ENCODE measurements at regions not wholly inside any gene's neighbourhood (a gene's known extent, or its start where the extent isn't known, plus 50 kb on each side); places are given as distances from the start of the nearest gene placed in this dataset.
A peak's percentile ranks its signal among the peaks of the same experiment; 100 is the strongest.

GRCh38 chr5:102554082-102554481, 55.3 kb upstream of the SLCO6A1 start:
- Histone ChIP-seq H3K36me3 (ENCODE audit: control insufficient read depth in 2 of 3, insufficient read depth in 3 of 3, low read length in 3 of 3) (no peaks in the 10 kb centered on the region), H3K9me3 (ENCODE audit: control insufficient read depth in 2 of 3, insufficient read depth in 1 of 3, low read length in 3 of 3) (peaks cover 0 to 2% (median 0%) of the 10 kb centered on the region in 3 donors), H3K4me3 (ENCODE audit: low read length in 3 of 3) (no peak overlapping the region), H3K9ac (ENCODE audit: low read length in 3 of 3) (no peak overlapping the region), H3K27ac (ENCODE audit: low read depth in 2 of 2, low read length in 2 of 2) (no peak overlapping the region), H3K4me1 (ENCODE audit: control insufficient read depth in 2 of 3, insufficient read depth in 2 of 3, low read depth in 1 of 3, low read length in 3 of 3) (no peaks in the 10 kb centered on the region), H3K27me3 (ENCODE audit: control insufficient read depth, insufficient read depth, low read length) (no peaks in the 10 kb centered on the region)
- DNase-seq = peak in 2 of 5 donors; percentile 30 to 75
- FAIRE-seq = no peak
- no peak for TF ChIP-seq CTCF (IDR thresholded peaks at IDR 0.05; ENCODE audit: borderline replicate concordance, extremely low read depth, insufficient read depth)
- intact Hi-C loops (cut with DNase I) = no loop called here

GRCh38 chr5:102554728-102555127, 55.9 kb upstream of the SLCO6A1 start:
- Histone ChIP-seq H3K27me3 (ENCODE audit: control insufficient read depth, insufficient read depth, low read length) (no peaks in the 10 kb centered on the region), H3K36me3 (ENCODE audit: control insufficient read depth in 2 of 3, insufficient read depth in 3 of 3, low read length in 3 of 3) (no peaks in the 10 kb centered on the region), H3K4me3 (ENCODE audit: low read length in 3 of 3) (no peak overlapping the region), H3K4me1 (ENCODE audit: control insufficient read depth in 2 of 3, insufficient read depth in 2 of 3, low read depth in 1 of 3, low read length in 3 of 3) (no peaks in the 10 kb centered on the region), H3K27ac (ENCODE audit: low read depth in 2 of 2, low read length in 2 of 2) (no peak overlapping the region), H3K9ac (ENCODE audit: low read length in 3 of 3) (no peak overlapping the region), H3K9me3 (ENCODE audit: control insufficient read depth in 2 of 3, insufficient read depth in 1 of 3, low read length in 3 of 3) (peaks cover 0 to 2% (median 0%) of the 10 kb centered on the region in 3 donors)
- intact Hi-C loops (cut with DNase I) = no loop called here
- peak in 2 of 5 donors; percentile 30 to 72 for DNase-seq
- no peak for FAIRE-seq
- TF ChIP-seq CTCF (IDR thresholded peaks at IDR 0.05; ENCODE audit: borderline replicate concordance, extremely low read depth, insufficient read depth) = peak; percentile 19

- Histone ChIP-seq H3K4me1 (ENCODE audit: control insufficient read depth in 2 of 3, insufficient read depth in 2 of 3, low read depth in 1 of 3, low read length in 3 of 3) (no peaks in the 10 kb centered on the region), H3K27ac (ENCODE audit: low read depth in 2 of 2, low read length in 2 of 2) (no peak overlapping the region), H3K9ac (ENCODE audit: low read length in 3 of 3) (no peak overlapping the region), H3K27me3 (ENCODE audit: control insufficient read depth, insufficient read depth, low read length) (no peaks in the 10 kb centered on the region), H3K4me3 (ENCODE audit: low read length in 3 of 3) (no peak overlapping the region), H3K36me3 (ENCODE audit: control insufficient read depth in 2 of 3, insufficient read depth in 3 of 3, low read length in 3 of 3) (no peaks in the 10 kb centered on the region), H3K9me3 (ENCODE audit: control insufficient read depth in 2 of 3, insufficient read depth in 1 of 3, low read length in 3 of 3) (peaks cover 0 to 2% (median 0%) of the 10 kb centered on the region in 3 donors)
- no peak for FAIRE-seq
- intact Hi-C loops (cut with DNase I) = no loop called here
- TF ChIP-seq CTCF (IDR thresholded peaks at IDR 0.05; ENCODE audit: borderline replicate concordance, extremely low read depth, insufficient read depth) = peak; percentile 61
- DNase-seq = peak in 2 of 5 donors; percentile 14 to 18
Measured at GRCh38 chr5:102561894-102562760, 63.3 kb upstream of the SLCO6A1 start.

Data from kidney (tissue), 13 donors.